Ovary (tissue), 3 donors: ENCODE measurements at regions not wholly inside any gene's neighbourhood (a gene's known extent, or its start where the extent isn't known, plus 50 kb on each side); places are given as distances from the start of the nearest gene placed in this dataset.
"Not testable (repeated sequence)": the region's sequence is repeated elsewhere in the genome, so short reads cannot be mapped to it uniquely, and the experiment has no call there.

Source experiments
- CTCF ChIP-seq, 3 donors: fragments of 450-650 bp in 2 of 3; fragments of 200-600 bp in 1 of 3; IDR thresholded peaks; one replicate each; pipeline versions ENCODE4 v1.5.1 to v1.8.0; 2016 to 2022; ENCODE audit warnings: antibody characterized with exemption in 3 of 3, mild to moderate bottlenecking in 1 of 3
- EP300 ChIP-seq: sonication (generic); formaldehyde crosslinking; IDR thresholded peaks from one replicate; pipeline ENCODE4 v1.6.1; 2017; ENCODE audit warnings: antibody characterized with exemption
- POLR2A ChIP-seq: fragments of 450-650 bp; IDR thresholded peaks from one replicate; pipeline ENCODE4 v1.6.1; 2017; ENCODE audit warnings: antibody characterized with exemption, mild to moderate bottlenecking, moderate library complexity
- donor health status: DM: no; HTN: no; CAD: no.

- TF ChIP-seq CTCF (IDR thresholded peaks at IDR 0.05); POLR2A; EP300: not testable (repeated sequence)
Measured at GRCh38 chr15:20253047-20253615, 288.5 kb downstream of the GOLGA6L6 start.
